GM10266 (cell line): ENCODE measurements at regions not wholly inside any gene's neighbourhood (a gene's known extent, or its start where the extent isn't known, plus 50 kb on each side); places are given as distances from the start of the nearest gene placed in this dataset.

ENCODE experiments used
- DNase-seq: peaks from one replicate; pipeline ENCODE4 v3.0.0; 2012; ENCODE audit errors: extremely low spot score
- TF ChIP-seq, protein P1 (sequence below): IDR thresholded peaks from 2 replicates; pipeline ENCODE4 v1.5.1; 2012; ENCODE audit warnings: mild to moderate bottlenecking, low read depth; ENCODE audit not compliant: control insufficient read depth, insufficient read depth; ENCODE audit errors: missing control alignments

GRCh38 chr4:175891851-175892250 is 79.8 kb upstream of the GPM6A start:
- TF ChIP-seq, protein P1, sequence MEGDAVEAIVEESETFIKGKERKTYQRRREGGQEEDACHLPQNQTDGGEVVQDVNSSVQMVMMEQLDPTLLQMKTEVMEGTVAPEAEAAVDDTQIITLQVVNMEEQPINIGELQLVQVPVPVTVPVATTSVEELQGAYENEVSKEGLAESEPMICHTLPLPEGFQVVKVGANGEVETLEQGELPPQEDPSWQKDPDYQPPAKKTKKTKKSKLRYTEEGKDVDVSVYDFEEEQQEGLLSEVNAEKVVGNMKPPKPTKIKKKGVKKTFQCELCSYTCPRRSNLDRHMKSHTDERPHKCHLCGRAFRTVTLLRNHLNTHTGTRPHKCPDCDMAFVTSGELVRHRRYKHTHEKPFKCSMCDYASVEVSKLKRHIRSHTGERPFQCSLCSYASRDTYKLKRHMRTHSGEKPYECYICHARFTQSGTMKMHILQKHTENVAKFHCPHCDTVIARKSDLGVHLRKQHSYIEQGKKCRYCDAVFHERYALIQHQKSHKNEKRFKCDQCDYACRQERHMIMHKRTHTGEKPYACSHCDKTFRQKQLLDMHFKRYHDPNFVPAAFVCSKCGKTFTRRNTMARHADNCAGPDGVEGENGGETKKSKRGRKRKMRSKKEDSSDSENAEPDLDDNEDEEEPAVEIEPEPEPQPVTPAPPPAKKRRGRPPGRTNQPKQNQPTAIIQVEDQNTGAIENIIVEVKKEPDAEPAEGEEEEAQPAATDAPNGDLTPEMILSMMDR: peak; percentile 32
- no peak for DNase-seq

GRCh38 chr4:175905925-175906324 is 93.9 kb upstream of the GPM6A start:
- DNase-seq: no peak
- TF ChIP-seq, protein P1: no peak

- TF ChIP-seq, protein P1: no peak
- no peak for DNase-seq
These were observed 94.3 kb upstream of the GPM6A start for GRCh38 chr4:175906384-175906783.

DNA sequence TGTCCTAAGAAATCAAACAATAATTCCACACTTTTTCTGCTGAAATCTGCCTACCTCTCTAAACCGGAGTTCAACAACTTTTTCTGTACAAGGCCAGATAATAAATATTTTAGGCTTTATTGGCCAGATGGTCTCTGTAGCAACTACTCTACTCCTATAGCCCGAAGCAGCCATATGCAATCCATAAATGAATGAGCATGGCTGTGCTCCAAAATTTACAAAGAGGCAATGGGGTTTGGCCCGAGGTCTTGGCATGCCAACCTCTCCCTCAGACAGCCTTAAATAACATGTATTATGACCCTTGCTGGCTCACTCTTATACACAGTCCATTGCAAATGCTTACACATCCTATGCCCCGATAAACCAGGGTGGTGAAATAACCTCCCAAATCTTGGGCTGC is 98.6 kb upstream of the GPM6A start:
- TF ChIP-seq, protein P1: no peak
- no peak for DNase-seq

GRCh38 chr4:175916626-175917351 is 104.7 kb upstream of the GPM6A start:
- TF ChIP-seq, protein P1: no peak
- no peak for DNase-seq

- TF ChIP-seq, protein P1: no peak
- DNase-seq: no peak
These were observed 115.1 kb upstream of the GPM6A start for GRCh38 chr4:175927121-175927520.

- TF ChIP-seq, protein P1: no peak
- DNase-seq: no peak
These were observed 117.4 kb upstream of the GPM6A start for GRCh38 chr4:175929441-175929840.
